ENCODE measurements at regions not wholly inside any gene's neighbourhood (a gene's known extent, or its start where the extent isn't known, plus 50 kb on each side); places are given as distances from the start of the nearest gene placed in this dataset.

GRCh38 chr2:19139386-19139785 is 219.0 kb downstream of the OSR1 start:
- no peaks in the 10 kb centered on the region for H3K4me1 ChIP-seq (replicated peaks in 1 of 2; ENCODE audit: control insufficient read depth in 2 of 2, insufficient read depth in 2 of 2, low read length in 2 of 2)
- no peaks in the 10 kb centered on the region for H4K20me1 ChIP-seq (replicated peaks; ENCODE audit: control insufficient read depth, insufficient read depth, low read length)
- H3K9ac ChIP-seq (ENCODE audit: insufficient read depth in 1 of 2, low read depth in 2 of 2, low read length in 2 of 2) = no peak overlapping the region
- TF ChIP-seq PURB (CRISPR knock-in tag; IDR thresholded peaks at IDR 0.05; ENCODE audit: low read depth) (no peak), SIN3A (IDR thresholded peaks at IDR 0.05; ENCODE audit: borderline replicate concordance in 2 of 2, control insufficient read depth in 1 of 2, low read depth in 2 of 2, low read length in 2 of 2) (no peak), ATF3 (IDR thresholded peaks at IDR 0.05) (no peak), ATF3 (CRISPR knock-in tag; conservative IDR thresholded peaks at IDR 0.05) (no peak), STAT5A (IDR thresholded peaks at IDR 0.05; ENCODE audit: borderline replicate concordance, low read length) (no peak), TFAM (CRISPR knock-in tag; conservative IDR thresholded peaks at IDR 0.05) (no peak), NFXL1 (CRISPR knock-in tag; IDR thresholded peaks at IDR 0.05) (no peak), XRCC4 (IDR thresholded peaks at IDR 0.05; ENCODE audit: extremely low read depth, insufficient read depth, insufficient read length) (no peak), SMARCC2 (IDR thresholded peaks at IDR 0.05; ENCODE audit: low read depth) (no peak), ZNF512 (tag; IDR thresholded peaks at IDR 0.05) (no peak), ZNF79 (CRISPR knock-in tag; IDR thresholded peaks at IDR 0.05; ENCODE audit: low read depth) (no peak), ZKSCAN8 (CRISPR knock-in tag; IDR thresholded peaks at IDR 0.05) (no peak), ZNF717 (CRISPR knock-in tag; IDR thresholded peaks at IDR 0.05) (no peak), ZNF395 (CRISPR knock-in tag; IDR thresholded peaks at IDR 0.05) (no peak), CSDE1 (IDR thresholded peaks at IDR 0.05) (no peak), ZNF766 (CRISPR knock-in tag; conservative IDR thresholded peaks at IDR 0.05) (no peak)
- CTCF ChIA-PET (ENCODE audit: low intra/inter-chr PET ratio) = no interaction called here
- no peaks in the 10 kb centered on the region for H3K36me3 ChIP-seq (ENCODE audit: control insufficient read depth, insufficient read depth, low read length)
- BruUV-seq (replicated peaks) = no TSS peak
- no peak overlapping the region for H2AFZ ChIP-seq (ENCODE audit: low read depth, low read length)
- intact Hi-C loops (cut with micrococcal nuclease) = no loop called here
- H3K9me1 ChIP-seq (ENCODE audit: control insufficient read depth, insufficient read depth, low read length) = no peaks in the 10 kb centered on the region
- no peak overlapping the region for H3K27ac ChIP-seq (ENCODE audit: extremely low read depth, low read depth, low read length)
- WGBS (ENCODE audit: insufficient coverage, low coverage, missing lambda C conversion rate) = 5% methylated on average over 1 of the region's 1 CpG
- H3K4me3 ChIP-seq = no peak overlapping the region
- H3K9me3 ChIP-seq (replicated peaks; ENCODE audit: control insufficient read depth, insufficient read depth, low read depth, low read length) = no peaks in the 10 kb centered on the region
- H3K27me3 ChIP-seq (ENCODE audit: control insufficient read depth in 2 of 2, insufficient read depth in 2 of 2, low read length in 2 of 2) = no peaks in the 10 kb centered on the region
- DNase-seq (ENCODE audit: extremely low read depth in 1 of 4, low spot score in 3 of 4) = no peak
- in situ Hi-C loops (cut with MboI) = no loop called here
- no peak for FAIRE-seq
- no peak for ATAC-seq
- POLR2A ChIA-PET = no interaction called here
- H3K4me2 ChIP-seq (ENCODE audit: insufficient read depth, low read length) = no peak overlapping the region
- H3K79me2 ChIP-seq (ENCODE audit: control insufficient read depth, insufficient read depth, low read length) = no peaks in the 10 kb centered on the region
